Erythroblast (primary cell): ENCODE measurements at regions not wholly inside any gene's neighbourhood (a gene's known extent, or its start where the extent isn't known, plus 50 kb on each side); places are given as distances from the start of the nearest gene placed in this dataset.

ENCODE experiments used
- GATA1 ChIP-seq: IDR thresholded peaks from 2 replicates; pipeline ENCODE4 v1.6.1; 2011; ENCODE audit warnings: low read depth, mild to moderate bottlenecking, control low read depth, low read length, moderate library complexity
- POLR2A ChIP-seq: IDR thresholded peaks from 2 replicates; pipeline ENCODE4 v1.6.1; 2011; ENCODE audit warnings: mild to moderate bottlenecking, low read length

DNA sequence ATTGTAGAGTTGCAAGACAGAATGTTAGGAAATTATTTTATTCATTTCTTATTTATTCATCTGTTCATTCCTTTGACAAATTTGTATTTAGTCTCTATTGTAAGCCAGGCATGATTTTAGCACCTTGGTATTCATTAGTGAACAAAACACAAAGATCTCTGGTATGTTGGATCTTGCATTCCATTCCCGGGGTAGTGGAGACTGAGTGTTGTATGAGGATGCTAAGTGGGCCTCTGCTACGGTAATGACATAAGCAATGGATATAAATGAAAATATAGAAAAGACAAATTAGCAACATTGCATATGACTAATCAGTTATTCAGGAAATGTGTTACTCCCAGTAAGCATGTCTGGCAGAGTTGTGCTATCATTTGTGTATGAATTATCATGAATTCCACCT is 449.3 kb downstream of the PCDH17 start:
- TF ChIP-seq POLR2A (no peak), GATA1 (no peak)
